ENCODE measurements at regions not wholly inside any gene's neighbourhood (a gene's known extent, or its start where the extent isn't known, plus 50 kb on each side); places are given as distances from the start of the nearest gene placed in this dataset.

- TF ChIP-seq CTCF (IDR thresholded peaks at IDR 0.05; ENCODE audit: extremely low read depth, missing control alignments) = no peak
- DNase-seq (ENCODE audit: low spot score) = no peak
Measured at GRCh38 chr3:167930453-167930852, 165.3 kb downstream of the GOLIM4 start.

- no peak for DNase-seq (ENCODE audit: low spot score)
- TF ChIP-seq CTCF (IDR thresholded peaks at IDR 0.05; ENCODE audit: extremely low read depth, missing control alignments) = no peak
Measured at GRCh38 chr3:167929968-167930367, 165.8 kb downstream of the GOLIM4 start.

- no peak for DNase-seq (ENCODE audit: low spot score)
- TF ChIP-seq CTCF (IDR thresholded peaks at IDR 0.05; ENCODE audit: extremely low read depth, missing control alignments) = no peak
Measured at GRCh38 chr3:167928381-167928780, 167.3 kb downstream of the GOLIM4 start.

- no peak for DNase-seq (ENCODE audit: low spot score)
- TF ChIP-seq CTCF (IDR thresholded peaks at IDR 0.05; ENCODE audit: extremely low read depth, missing control alignments) = no peak
Measured at GRCh38 chr3:167920747-167921146, 175.0 kb downstream of the GOLIM4 start.

- TF ChIP-seq CTCF (IDR thresholded peaks at IDR 0.05; ENCODE audit: extremely low read depth, missing control alignments) = no peak
- no peak for DNase-seq (ENCODE audit: low spot score)
Measured at GRCh38 chr3:167919590-167919989, 176.1 kb downstream of the GOLIM4 start.

GRCh38 chr3:167918686-167919085, 177.0 kb downstream of the GOLIM4 start:
- no peak for TF ChIP-seq CTCF (IDR thresholded peaks at IDR 0.05; ENCODE audit: extremely low read depth, missing control alignments)
- no peak for DNase-seq (ENCODE audit: low spot score)

GRCh38 chr3:167918008-167918596, 177.6 kb downstream of the GOLIM4 start:
- no peak for TF ChIP-seq CTCF (IDR thresholded peaks at IDR 0.05; ENCODE audit: extremely low read depth, missing control alignments)
- no peak for DNase-seq (ENCODE audit: low spot score)
